HEK293 (cell line): ENCODE measurements at regions not wholly inside any gene's neighbourhood (a gene's known extent, or its start where the extent isn't known, plus 50 kb on each side); places are given as distances from the start of the nearest gene placed in this dataset.
"Not testable (repeated sequence)": the region's sequence is repeated elsewhere in the genome, so short reads cannot be mapped to it uniquely, and the experiment has no call there.

Source experiments
- GLI4 ChIP-seq: fragments of 450-650 bp; formaldehyde crosslinking; IDR thresholded peaks from 2 replicates; pipeline ENCODE4 v1.5.1; 2016; ENCODE audit warnings: missing biosample characterization, missing genetic modification characterization
- KLF1 ChIP-seq: fragments of 450-650 bp; formaldehyde crosslinking; IDR thresholded peaks from 2 replicates; pipeline ENCODE4 v1.5.1; 2016; ENCODE audit warnings: missing biosample characterization, missing genetic modification characterization
- KLF10 ChIP-seq: fragments of 450-650 bp; IDR thresholded peaks from 2 replicates; pipeline ENCODE4 v1.5.1; 2018; ENCODE audit warnings: missing biosample characterization, mild to moderate bottlenecking, missing genetic modification characterization
- RBAK ChIP-seq: fragments of 450-650 bp; formaldehyde crosslinking; IDR thresholded peaks from 2 replicates; pipeline ENCODE4 v1.5.1; 2016; ENCODE audit warnings: missing biosample characterization, missing genetic modification characterization
- ZNF133 ChIP-seq: fragments of 450-650 bp; formaldehyde crosslinking; IDR thresholded peaks from 2 replicates; pipeline ENCODE4 v1.5.1; 2016; ENCODE audit warnings: missing biosample characterization, missing genetic modification characterization
- ZNF16 ChIP-seq: fragments of 450-650 bp; formaldehyde crosslinking; IDR thresholded peaks from 2 replicates; pipeline ENCODE4 v1.5.1; 2016; ENCODE audit warnings: low read depth, missing biosample characterization, missing genetic modification characterization
- ZNF223 ChIP-seq: fragments of 450-650 bp; formaldehyde crosslinking; IDR thresholded peaks from 2 replicates; pipeline ENCODE4 v1.5.1; 2016; ENCODE audit warnings: missing biosample characterization, missing genetic modification characterization
- ZNF274 ChIP-seq, 2 experiments: fragments of 200-500 bp in 1 of 2; fragments of 450-650 bp in 1 of 2; sonication (Bioruptor generic) in 1 of 2; formaldehyde crosslinking in 1 of 2; IDR thresholded peaks; 2 replicates each; pipeline versions ENCODE4 v1.5.1 to v1.6.1; 2014 to 2016; ENCODE audit warnings: borderline replicate concordance in 1 of 2, inconsistent platforms in 1 of 2, low read length in 1 of 2, missing biosample characterization in 1 of 2, missing genetic modification characterization in 1 of 2
- ZNF335 ChIP-seq: fragments of 450-650 bp; formaldehyde crosslinking; conservative IDR thresholded peaks from 2 replicates; pipeline ENCODE4 v1.5.1; 2016; ENCODE audit warnings: missing biosample characterization, missing genetic modification characterization
- ZNF416 ChIP-seq: fragments of 450-650 bp; formaldehyde crosslinking; IDR thresholded peaks from 2 replicates; pipeline ENCODE4 v1.5.1; 2016; ENCODE audit warnings: missing biosample characterization, missing genetic modification characterization
- TF ChIP-seq, protein P1 (sequence below): fragments of 450-650 bp; formaldehyde crosslinking; IDR thresholded peaks from 2 replicates; pipeline ENCODE4 v1.5.1; 2016; ENCODE audit warnings: missing biosample characterization, missing genetic modification characterization
- TF ChIP-seq, protein P2 (sequence below): fragments of 450-650 bp; formaldehyde crosslinking; IDR thresholded peaks from 2 replicates; pipeline ENCODE4 v1.5.1; 2016; ENCODE audit warnings: missing biosample characterization, missing genetic modification characterization
- TF ChIP-seq, protein P3 (sequence below): fragments of 450-650 bp; formaldehyde crosslinking; IDR thresholded peaks from 2 replicates; pipeline ENCODE4 v1.5.1; 2016; ENCODE audit warnings: missing biosample characterization, missing genetic modification characterization
- TF ChIP-seq, protein P4 (sequence below): fragments of 450-650 bp; formaldehyde crosslinking; IDR thresholded peaks from 2 replicates; pipeline ENCODE4 v1.5.1; 2016; ENCODE audit warnings: missing biosample characterization, missing genetic modification characterization

DNA sequence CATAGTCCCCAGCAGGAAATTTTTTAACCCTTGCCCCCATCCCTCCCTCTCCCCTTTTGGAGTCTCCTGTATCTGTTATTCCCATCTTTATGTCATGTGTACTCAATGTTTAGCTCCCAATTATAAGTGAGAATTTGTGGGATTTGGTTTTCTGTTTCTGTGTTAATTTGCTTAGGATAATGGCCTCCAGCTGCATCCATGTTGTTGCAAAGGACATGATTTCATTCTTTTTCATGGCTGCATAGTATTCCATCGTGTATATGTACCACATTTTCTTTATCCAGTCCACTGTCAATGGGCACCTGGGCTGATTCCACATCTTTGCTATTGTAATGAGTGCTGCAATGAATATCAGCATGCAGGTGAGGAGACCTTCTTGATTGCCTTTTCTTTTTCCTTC is 139.6 kb upstream of the WSCD1 start:
- TF ChIP-seq ZNF133 (tag by site-specific recombination); RBAK (tag by site-specific recombination); ZNF335 (tag by site-specific recombination); ZNF416 (tag by site-specific recombination); KLF1 (tag by site-specific recombination); ZNF223 (tag by site-specific recombination); ZNF16; GLI4 (tag by site-specific recombination); ZNF274 (IDR thresholded peaks at IDR 0.05; ENCODE audit: low read length); ZNF274 (tag by site-specific recombination; IDR thresholded peaks at IDR 0.05; ENCODE audit: borderline replicate concordance); KLF10 (tag by site-specific recombination): not testable (repeated sequence)
- TF ChIP-seq, protein P1, sequence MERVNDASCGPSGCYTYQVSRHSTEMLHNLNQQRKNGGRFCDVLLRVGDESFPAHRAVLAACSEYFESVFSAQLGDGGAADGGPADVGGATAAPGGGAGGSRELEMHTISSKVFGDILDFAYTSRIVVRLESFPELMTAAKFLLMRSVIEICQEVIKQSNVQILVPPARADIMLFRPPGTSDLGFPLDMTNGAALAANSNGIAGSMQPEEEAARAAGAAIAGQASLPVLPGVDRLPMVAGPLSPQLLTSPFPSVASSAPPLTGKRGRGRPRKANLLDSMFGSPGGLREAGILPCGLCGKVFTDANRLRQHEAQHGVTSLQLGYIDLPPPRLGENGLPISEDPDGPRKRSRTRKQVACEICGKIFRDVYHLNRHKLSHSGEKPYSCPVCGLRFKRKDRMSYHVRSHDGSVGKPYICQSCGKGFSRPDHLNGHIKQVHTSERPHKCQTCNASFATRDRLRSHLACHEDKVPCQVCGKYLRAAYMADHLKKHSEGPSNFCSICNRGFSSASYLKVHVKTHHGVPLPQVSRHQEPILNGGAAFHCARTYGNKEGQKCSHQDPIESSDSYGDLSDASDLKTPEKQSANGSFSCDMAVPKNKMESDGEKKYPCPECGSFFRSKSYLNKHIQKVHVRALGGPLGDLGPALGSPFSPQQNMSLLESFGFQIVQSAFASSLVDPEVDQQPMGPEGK (tag by site-specific recombination): not testable (repeated sequence)
- TF ChIP-seq, protein P2, sequence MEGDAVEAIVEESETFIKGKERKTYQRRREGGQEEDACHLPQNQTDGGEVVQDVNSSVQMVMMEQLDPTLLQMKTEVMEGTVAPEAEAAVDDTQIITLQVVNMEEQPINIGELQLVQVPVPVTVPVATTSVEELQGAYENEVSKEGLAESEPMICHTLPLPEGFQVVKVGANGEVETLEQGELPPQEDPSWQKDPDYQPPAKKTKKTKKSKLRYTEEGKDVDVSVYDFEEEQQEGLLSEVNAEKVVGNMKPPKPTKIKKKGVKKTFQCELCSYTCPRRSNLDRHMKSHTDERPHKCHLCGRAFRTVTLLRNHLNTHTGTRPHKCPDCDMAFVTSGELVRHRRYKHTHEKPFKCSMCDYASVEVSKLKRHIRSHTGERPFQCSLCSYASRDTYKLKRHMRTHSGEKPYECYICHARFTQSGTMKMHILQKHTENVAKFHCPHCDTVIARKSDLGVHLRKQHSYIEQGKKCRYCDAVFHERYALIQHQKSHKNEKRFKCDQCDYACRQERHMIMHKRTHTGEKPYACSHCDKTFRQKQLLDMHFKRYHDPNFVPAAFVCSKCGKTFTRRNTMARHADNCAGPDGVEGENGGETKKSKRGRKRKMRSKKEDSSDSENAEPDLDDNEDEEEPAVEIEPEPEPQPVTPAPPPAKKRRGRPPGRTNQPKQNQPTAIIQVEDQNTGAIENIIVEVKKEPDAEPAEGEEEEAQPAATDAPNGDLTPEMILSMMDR (tag by site-specific recombination): not testable (repeated sequence)
- TF ChIP-seq, protein P3, sequence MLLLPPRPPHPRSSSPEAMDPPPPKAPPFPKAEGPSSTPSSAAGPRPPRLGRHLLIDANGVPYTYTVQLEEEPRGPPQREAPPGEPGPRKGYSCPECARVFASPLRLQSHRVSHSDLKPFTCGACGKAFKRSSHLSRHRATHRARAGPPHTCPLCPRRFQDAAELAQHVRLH: not testable (repeated sequence)
- TF ChIP-seq, protein P4, sequence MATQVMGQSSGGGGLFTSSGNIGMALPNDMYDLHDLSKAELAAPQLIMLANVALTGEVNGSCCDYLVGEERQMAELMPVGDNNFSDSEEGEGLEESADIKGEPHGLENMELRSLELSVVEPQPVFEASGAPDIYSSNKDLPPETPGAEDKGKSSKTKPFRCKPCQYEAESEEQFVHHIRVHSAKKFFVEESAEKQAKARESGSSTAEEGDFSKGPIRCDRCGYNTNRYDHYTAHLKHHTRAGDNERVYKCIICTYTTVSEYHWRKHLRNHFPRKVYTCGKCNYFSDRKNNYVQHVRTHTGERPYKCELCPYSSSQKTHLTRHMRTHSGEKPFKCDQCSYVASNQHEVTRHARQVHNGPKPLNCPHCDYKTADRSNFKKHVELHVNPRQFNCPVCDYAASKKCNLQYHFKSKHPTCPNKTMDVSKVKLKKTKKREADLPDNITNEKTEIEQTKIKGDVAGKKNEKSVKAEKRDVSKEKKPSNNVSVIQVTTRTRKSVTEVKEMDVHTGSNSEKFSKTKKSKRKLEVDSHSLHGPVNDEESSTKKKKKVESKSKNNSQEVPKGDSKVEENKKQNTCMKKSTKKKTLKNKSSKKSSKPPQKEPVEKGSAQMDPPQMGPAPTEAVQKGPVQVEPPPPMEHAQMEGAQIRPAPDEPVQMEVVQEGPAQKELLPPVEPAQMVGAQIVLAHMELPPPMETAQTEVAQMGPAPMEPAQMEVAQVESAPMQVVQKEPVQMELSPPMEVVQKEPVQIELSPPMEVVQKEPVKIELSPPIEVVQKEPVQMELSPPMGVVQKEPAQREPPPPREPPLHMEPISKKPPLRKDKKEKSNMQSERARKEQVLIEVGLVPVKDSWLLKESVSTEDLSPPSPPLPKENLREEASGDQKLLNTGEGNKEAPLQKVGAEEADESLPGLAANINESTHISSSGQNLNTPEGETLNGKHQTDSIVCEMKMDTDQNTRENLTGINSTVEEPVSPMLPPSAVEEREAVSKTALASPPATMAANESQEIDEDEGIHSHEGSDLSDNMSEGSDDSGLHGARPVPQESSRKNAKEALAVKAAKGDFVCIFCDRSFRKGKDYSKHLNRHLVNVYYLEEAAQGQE (tag by site-specific recombination): not testable (repeated sequence)
